Dermis microvascular lymphatic vessel endothelial cell (primary cell): ENCODE measurements at regions not wholly inside any gene's neighbourhood (a gene's known extent, or its start where the extent isn't known, plus 50 kb on each side); places are given as distances from the start of the nearest gene placed in this dataset.

ENCODE experiments used
- DNase-seq, 2 donors: peaks; one replicate each; pipeline versions ENCODE4 v3.0.0 to v3.0.0-alpha.2; 2010; ENCODE audit warnings: low read depth in 2 of 2

GRCh38 chr5:38099205-38100168 lies 158.9 kb upstream of the EGFLAM start:
- no peak for DNase-seq

- no peak for DNase-seq
These were observed 163.5 kb upstream of the EGFLAM start for GRCh38 chr5:38094889-38095288.

GRCh38 chr5:38093855-38094254 lies 164.5 kb upstream of the EGFLAM start:
- no peak for DNase-seq

- DNase-seq = no peak
These were observed 171.6 kb upstream of the EGFLAM start for GRCh38 chr5:38086777-38087176.

- no peak for DNase-seq
These were observed 178.5 kb upstream of the EGFLAM start for GRCh38 chr5:38079620-38080402.

GRCh38 chr5:38078161-38078560 lies 180.2 kb upstream of the EGFLAM start:
- DNase-seq = no peak

GRCh38 chr5:38077652-38078051 lies 180.7 kb upstream of the EGFLAM start:
- no peak for DNase-seq

- DNase-seq = no peak
These were observed 186.3 kb upstream of the EGFLAM start for GRCh38 chr5:38071831-38072694.

GRCh38 chr5:38070304-38070950 lies 187.9 kb upstream of the EGFLAM start:
- DNase-seq = no peak

GRCh38 chr5:38069360-38069759 lies 189.0 kb upstream of the EGFLAM start:
- DNase-seq = no peak

- DNase-seq = no peak
These were observed 198.0 kb upstream of the EGFLAM start for GRCh38 chr5:38060354-38060753.

GRCh38 chr5:38059876-38060275 lies 198.5 kb upstream of the EGFLAM start:
- DNase-seq = no peak

GRCh38 chr5:38051711-38052511 lies 206.4 kb upstream of the EGFLAM start:
- no peak for DNase-seq

- no peak for DNase-seq
These were observed 208.6 kb upstream of the GDNF start for GRCh38 chr5:38048400-38048799.

- no peak for DNase-seq
These were observed 206.3 kb upstream of the GDNF start for GRCh38 chr5:38046103-38046502.

GRCh38 chr5:38045446-38045845 lies 205.6 kb upstream of the GDNF start:
- no peak for DNase-seq

GRCh38 chr5:38039826-38040225 lies 200.0 kb upstream of the GDNF start:
- DNase-seq = no peak

GRCh38 chr5:38039091-38039490 lies 199.2 kb upstream of the GDNF start:
- no peak for DNase-seq

GRCh38 chr5:38036765-38037164 lies 196.9 kb upstream of the GDNF start:
- no peak for DNase-seq

GRCh38 chr5:38032149-38032548 lies 192.3 kb upstream of the GDNF start:
- DNase-seq = no peak
